ENCODE measurements at regions not wholly inside any gene's neighbourhood (a gene's known extent, or its start where the extent isn't known, plus 50 kb on each side); places are given as distances from the start of the nearest gene placed in this dataset.

GRCh38 chr1:82820816-82821215 is 1020.1 kb downstream of the ADGRL2 start:
- Histone ChIP-seq H3K27me3 (ENCODE audit: low read depth) (no peaks in the 10 kb centered on the region), H3K4me1 (no peaks in the 10 kb centered on the region), H3K4me3 (no peak overlapping the region), H3K9me3 (no peaks in the 10 kb centered on the region), H3K36me3 (no peaks in the 10 kb centered on the region), H3K27ac (no peak overlapping the region)
- DNase-seq (no peak), ATAC-seq (no peak)
- intact Hi-C loops (cut with DNase I), result no loop called here
- no peak for TF ChIP-seq CTCF (IDR thresholded peaks at IDR 0.05)

DNA sequence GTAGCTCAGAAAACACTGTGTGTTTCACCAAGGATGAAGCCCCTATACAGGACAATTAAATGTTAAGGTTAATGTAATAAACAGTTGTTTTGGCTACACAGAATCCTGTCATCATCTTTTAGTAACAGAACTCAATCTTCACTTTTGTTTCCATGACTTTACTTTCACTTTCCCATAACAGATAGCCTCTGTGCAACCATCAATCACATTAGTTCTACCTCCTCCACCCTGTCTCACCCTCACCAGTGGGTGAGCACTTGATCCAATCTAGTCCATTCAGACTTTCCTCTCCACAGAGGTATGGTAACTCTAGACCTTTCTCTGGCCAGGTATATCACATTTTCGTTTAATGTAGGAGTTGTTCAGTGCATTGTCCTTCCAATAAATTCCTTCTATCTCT is 1018.5 kb downstream of the ADGRL2 start:
- no peaks in the 10 kb centered on the region for H3K9me3 ChIP-seq
- ATAC-seq (peak in 1 of 2 donors; percentile 40), DNase-seq (no peak)
- no peaks in the 10 kb centered on the region for H3K4me1 ChIP-seq
- no peak for TF ChIP-seq CTCF (IDR thresholded peaks at IDR 0.05)
- intact Hi-C loops (cut with DNase I), result no loop called here
- no peak overlapping the region for H3K4me3 ChIP-seq
- no peaks in the 10 kb centered on the region for H3K36me3 ChIP-seq
- no peak overlapping the region for H3K27ac ChIP-seq
- H3K27me3 ChIP-seq (ENCODE audit: low read depth), result no peaks in the 10 kb centered on the region

DNA sequence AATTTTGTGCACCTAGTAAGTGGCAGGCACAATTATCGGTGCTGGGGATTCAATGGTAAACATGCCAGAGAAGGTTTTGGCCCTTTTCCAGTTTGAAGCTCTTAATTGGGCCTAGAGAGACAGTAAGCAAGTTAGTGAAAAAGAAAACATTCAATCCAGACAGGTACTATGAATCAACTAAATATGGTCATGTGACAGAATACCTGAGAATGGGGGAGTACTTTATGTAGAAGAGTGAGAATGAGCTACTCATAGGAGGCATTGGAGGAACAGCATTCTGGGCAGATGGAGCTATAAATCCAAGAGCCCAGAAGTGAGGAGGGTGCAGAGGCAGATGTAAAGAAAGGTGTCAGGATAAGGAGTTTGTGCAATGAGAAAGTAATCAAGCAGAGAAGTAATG is 1017.9 kb downstream of the ADGRL2 start:
- intact Hi-C loops (cut with DNase I), result no loop called here
- no peak for TF ChIP-seq CTCF (IDR thresholded peaks at IDR 0.05)

DNA sequence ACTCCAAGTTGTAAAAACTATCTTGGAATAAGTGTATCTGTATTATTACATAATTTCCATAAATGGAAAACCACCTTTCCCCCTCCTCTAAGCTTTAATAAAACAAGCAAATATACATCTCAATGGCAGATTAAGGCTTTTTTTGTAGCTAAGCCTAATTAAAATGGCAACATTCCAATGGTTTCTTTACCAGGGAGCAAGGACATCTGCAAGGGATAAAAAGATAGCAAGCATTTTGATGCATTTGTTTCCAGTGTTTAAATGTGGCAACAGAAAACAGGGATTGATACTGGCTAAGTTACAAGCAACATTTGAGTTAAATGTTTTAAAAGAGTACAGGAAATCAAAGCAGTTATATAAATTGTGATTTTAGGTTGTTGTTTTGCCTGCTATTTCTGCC is 1012.7 kb downstream of the ADGRL2 start:
- Histone ChIP-seq H3K4me3 (no peak overlapping the region), H3K36me3 (no peaks in the 10 kb centered on the region), H3K27ac (no peak overlapping the region), H3K9me3 (no peaks in the 10 kb centered on the region), H3K27me3 (ENCODE audit: low read depth) (no peaks in the 10 kb centered on the region), H3K4me1 (no peaks in the 10 kb centered on the region)
- DNase-seq (no peak), ATAC-seq (no peak)
- intact Hi-C loops (cut with DNase I), result no loop called here
- no peak for TF ChIP-seq CTCF (IDR thresholded peaks at IDR 0.05)

More for the DNA sequence above, 1017.9 kb downstream of the ADGRL2 start:
- DNase-seq (no peak), ATAC-seq (no peak)
- Histone ChIP-seq H3K36me3 (no peaks in the 10 kb centered on the region), H3K4me1 (no peaks in the 10 kb centered on the region), H3K27ac (no peak overlapping the region), H3K27me3 (ENCODE audit: low read depth) (no peaks in the 10 kb centered on the region), H3K9me3 (no peaks in the 10 kb centered on the region), H3K4me3 (no peak overlapping the region)

GRCh38 chr1:82810601-82811000 is 1009.9 kb downstream of the ADGRL2 start:
- no peak for DNase-seq
- H3K4me3 ChIP-seq, result no peak overlapping the region
- no peaks in the 10 kb centered on the region for H3K27me3 ChIP-seq (ENCODE audit: low read depth)
- intact Hi-C loops (cut with DNase I), result no loop called here
- H3K36me3 ChIP-seq, result no peaks in the 10 kb centered on the region
- no peaks in the 10 kb centered on the region for H3K9me3 ChIP-seq
- H3K27ac ChIP-seq, result no peak overlapping the region
- no peak for TF ChIP-seq CTCF (IDR thresholded peaks at IDR 0.05)
- H3K4me1 ChIP-seq, result no peaks in the 10 kb centered on the region
- no peak for ATAC-seq

GRCh38 chr1:82807563-82807962 is 1006.8 kb downstream of the ADGRL2 start:
- ATAC-seq (no peak), DNase-seq (no peak)
- no peaks in the 10 kb centered on the region for H3K4me1 ChIP-seq
- H3K4me3 ChIP-seq, result no peak overlapping the region
- H3K36me3 ChIP-seq, result no peaks in the 10 kb centered on the region
- H3K27ac ChIP-seq, result no peak overlapping the region
- intact Hi-C loops (cut with DNase I), result no loop called here
- no peak for TF ChIP-seq CTCF (IDR thresholded peaks at IDR 0.05)
- H3K27me3 ChIP-seq (ENCODE audit: low read depth), result no peaks in the 10 kb centered on the region
- H3K9me3 ChIP-seq, result no peaks in the 10 kb centered on the region
